ENCODE measurements at regions not wholly inside any gene's neighbourhood (a gene's known extent, or its start where the extent isn't known, plus 50 kb on each side); places are given as distances from the start of the nearest gene placed in this dataset.
A peak's percentile ranks its signal among the peaks of the same experiment; 100 is the strongest.
"Not testable (repeated sequence)": the region's sequence is repeated elsewhere in the genome, so short reads cannot be mapped to it uniquely, and the experiment has no call there.

GRCh38 chr1:181318858-181319235 is 164.5 kb upstream of the CACNA1E start:
- H3K4me1 Mint-ChIP-seq, result peaks cover 22% of the 10 kb centered on the region
- H3K36me3 Mint-ChIP-seq (ENCODE audit: low read depth), result peaks cover 1% of the 10 kb centered on the region
- peaks cover 70% of the 10 kb centered on the region for H3K27me3 Mint-ChIP-seq
- no peak overlapping the region for H3K27ac Mint-ChIP-seq
- no peaks in the 10 kb centered on the region for H3K9me3 Mint-ChIP-seq
- DNase-seq, result no peak
- peak overlapping the region; percentile 62 for H3K4me3 Mint-ChIP-seq
- intact Hi-C loops (cut with micrococcal nuclease), result loop anchor here (5.0 kb wide), 1 partner anchor 78 kb away; no protein-coding TSS in a partner anchor

GRCh38 chr1:181319907-181320306 is 163.4 kb upstream of the CACNA1E start:
- no peak overlapping the region for H3K4me3 Mint-ChIP-seq
- H3K27me3 Mint-ChIP-seq, result peaks cover 63% of the 10 kb centered on the region
- intact Hi-C loops (cut with micrococcal nuclease), result loop anchor here (5.0 kb wide), 1 partner anchor 77 kb away; no protein-coding TSS in a partner anchor
- peaks cover 15% of the 10 kb centered on the region for H3K4me1 Mint-ChIP-seq
- no peak overlapping the region for H3K27ac Mint-ChIP-seq
- peaks cover 1% of the 10 kb centered on the region for H3K36me3 Mint-ChIP-seq (ENCODE audit: low read depth)
- H3K9me3 Mint-ChIP-seq, result no peaks in the 10 kb centered on the region
- DNase-seq, result no peak

DNA sequence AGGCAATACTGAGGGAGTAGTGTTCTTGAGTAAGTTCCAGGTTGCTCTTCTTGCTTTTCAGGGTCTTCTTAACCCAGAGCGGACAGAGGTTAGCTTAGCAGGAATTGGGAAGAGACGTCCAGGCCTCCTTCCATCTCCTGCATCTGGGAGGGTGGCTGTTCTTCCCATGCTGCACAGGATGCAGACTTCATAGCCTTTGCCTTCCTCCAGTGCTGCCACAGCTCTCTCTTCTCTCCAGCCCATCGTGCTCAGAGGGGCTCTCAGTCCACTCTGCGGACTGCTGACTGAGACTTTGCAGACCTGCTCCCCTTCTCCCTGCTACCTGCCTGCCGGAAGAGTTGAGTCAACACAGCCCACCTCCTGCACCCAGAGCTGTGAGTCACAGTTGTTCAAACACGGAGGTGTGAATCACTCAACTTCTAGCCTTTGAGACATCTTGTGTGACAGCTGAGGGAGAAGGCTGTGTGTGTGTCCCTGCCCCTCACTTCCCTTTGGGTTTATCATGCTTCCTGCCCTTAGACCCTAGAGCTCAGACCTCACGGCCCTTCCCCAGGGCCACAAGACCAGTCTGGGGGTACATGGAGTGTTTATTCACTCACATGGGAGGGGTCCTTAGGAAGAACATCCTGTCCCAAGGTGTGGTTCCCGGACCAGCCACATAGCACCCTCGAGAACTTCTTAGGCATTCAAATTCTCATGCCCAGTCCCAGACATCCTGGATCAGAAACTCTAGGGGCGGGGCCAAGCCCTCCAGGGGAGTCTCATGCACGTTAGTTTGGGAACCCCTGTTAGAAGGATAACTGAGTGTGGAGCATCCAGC is 158.3 kb upstream of the CACNA1E start:
- Mint-ChIP-seq H3K27ac (no peak overlapping the region), H3K36me3 (ENCODE audit: low read depth) (no peaks in the 10 kb centered on the region), H3K27me3 (peaks cover 15% of the 10 kb centered on the region), H3K4me1 (peaks cover 5% of the 10 kb centered on the region), H3K4me3 (no peak overlapping the region), H3K9me3 (no peaks in the 10 kb centered on the region)
- intact Hi-C loops (cut with micrococcal nuclease), result no loop called here
- no peak for DNase-seq

DNA sequence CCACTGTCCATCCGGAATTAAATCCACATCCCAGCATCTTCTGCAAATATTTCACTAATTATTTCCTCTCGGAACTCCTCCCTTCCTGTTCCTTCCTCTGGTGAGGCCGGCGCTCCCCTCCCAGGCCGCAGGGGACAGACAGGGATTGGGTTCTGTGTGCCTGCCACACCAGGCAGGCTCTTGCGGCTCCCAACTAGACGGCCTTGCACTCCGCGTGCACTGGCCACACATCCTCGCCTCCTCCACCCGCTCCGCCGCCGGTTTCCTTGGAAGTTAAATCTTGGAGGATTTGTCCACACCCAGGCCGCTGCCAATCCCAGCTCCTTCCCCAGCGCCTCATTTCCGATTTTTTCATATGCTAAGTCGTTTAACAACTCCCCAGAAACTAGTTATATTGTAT is 157.6 kb upstream of the CACNA1E start:
- H3K4me3 Mint-ChIP-seq; DNase-seq; H3K4me1 Mint-ChIP-seq; H3K27ac Mint-ChIP-seq; intact Hi-C loops (cut with micrococcal nuclease); H3K36me3 Mint-ChIP-seq (ENCODE audit: low read depth); H3K9me3 Mint-ChIP-seq: not testable (repeated sequence)
- H3K27me3 Mint-ChIP-seq, result peaks cover 11% of the 10 kb centered on the region

GRCh38 chr1:181326348-181326747 is 157.0 kb upstream of the CACNA1E start:
- Mint-ChIP-seq H3K4me3 (no peak overlapping the region), H3K27me3 (peaks cover 7% of the 10 kb centered on the region), H3K4me1 (peaks cover 5% of the 10 kb centered on the region), H3K9me3 (no peaks in the 10 kb centered on the region), H3K27ac (no peak overlapping the region), H3K36me3 (ENCODE audit: low read depth) (no peaks in the 10 kb centered on the region)
- intact Hi-C loops (cut with micrococcal nuclease), result no loop called here
- no peak for DNase-seq

DNA sequence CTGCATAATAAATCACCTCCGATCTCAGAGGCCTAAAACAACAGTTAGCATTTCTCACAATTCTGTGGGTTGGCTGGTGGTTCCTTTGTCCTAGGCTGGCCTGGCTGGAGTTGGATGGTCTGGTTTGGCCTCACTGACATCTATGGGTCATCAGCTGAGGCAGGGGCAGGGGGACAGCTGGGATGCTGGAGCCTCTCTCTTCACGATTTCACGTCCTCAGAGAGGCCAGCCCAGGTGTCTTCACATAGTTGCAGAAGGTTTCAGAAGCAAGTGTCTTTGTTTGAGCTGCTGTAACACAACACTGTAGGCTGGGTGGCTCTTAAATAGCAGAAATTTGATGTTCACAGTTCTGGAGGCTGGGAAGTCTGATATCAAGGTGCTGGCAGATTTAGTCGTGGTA is 155.5 kb upstream of the CACNA1E start:
- Mint-ChIP-seq H3K36me3 (ENCODE audit: low read depth) (no peaks in the 10 kb centered on the region), H3K27me3 (peaks cover 5% of the 10 kb centered on the region), H3K27ac (no peak overlapping the region), H3K4me3 (no peak overlapping the region), H3K9me3 (no peaks in the 10 kb centered on the region), H3K4me1 (peaks cover 5% of the 10 kb centered on the region)
- DNase-seq, result no peak
- intact Hi-C loops (cut with micrococcal nuclease), result no loop called here

DNA sequence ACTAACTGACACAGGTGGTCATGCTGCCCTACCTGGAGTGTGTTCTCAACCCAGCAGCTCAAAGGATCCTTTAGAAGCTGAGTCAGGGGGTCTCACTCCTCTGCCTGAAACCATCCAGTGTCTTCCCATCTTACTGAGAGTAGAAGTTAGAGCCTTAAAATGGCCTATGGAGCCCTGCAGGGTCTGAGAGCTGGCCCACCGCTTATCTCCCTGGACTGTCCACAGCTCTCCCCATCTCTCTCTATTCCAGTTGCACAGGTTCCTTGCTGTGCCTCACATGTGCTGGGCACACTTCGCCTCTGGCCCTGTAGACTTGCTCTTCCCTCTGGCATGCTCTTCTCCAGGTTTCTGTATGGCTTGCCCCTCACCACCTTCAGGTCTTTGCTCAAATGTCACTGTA is 148.6 kb upstream of the CACNA1E start:
- no peaks in the 10 kb centered on the region for H3K4me1 Mint-ChIP-seq
- no peak for DNase-seq
- intact Hi-C loops (cut with micrococcal nuclease), result no loop called here
- H3K9me3 Mint-ChIP-seq, result peaks cover 3% of the 10 kb centered on the region
- no peaks in the 10 kb centered on the region for H3K36me3 Mint-ChIP-seq (ENCODE audit: low read depth)
- H3K4me3 Mint-ChIP-seq, result no peak overlapping the region
- no peaks in the 10 kb centered on the region for H3K27me3 Mint-ChIP-seq
- no peak overlapping the region for H3K27ac Mint-ChIP-seq

GRCh38 chr1:181335631-181336030 is 147.7 kb upstream of the CACNA1E start:
- H3K27ac Mint-ChIP-seq, result no peak overlapping the region
- no peaks in the 10 kb centered on the region for H3K4me1 Mint-ChIP-seq
- intact Hi-C loops (cut with micrococcal nuclease), result no loop called here
- no peak for DNase-seq
- H3K9me3 Mint-ChIP-seq, result peaks cover 3% of the 10 kb centered on the region
- H3K27me3 Mint-ChIP-seq, result no peaks in the 10 kb centered on the region
- H3K4me3 Mint-ChIP-seq, result no peak overlapping the region
- no peaks in the 10 kb centered on the region for H3K36me3 Mint-ChIP-seq (ENCODE audit: low read depth)

GRCh38 chr1:181341026-181341632 is 142.2 kb upstream of the CACNA1E start:
- Mint-ChIP-seq H3K4me3 (no peak overlapping the region), H3K36me3 (ENCODE audit: low read depth) (no peaks in the 10 kb centered on the region), H3K4me1 (no peaks in the 10 kb centered on the region), H3K27ac (no peak overlapping the region), H3K9me3 (peaks cover 3% of the 10 kb centered on the region), H3K27me3 (peaks cover 3% of the 10 kb centered on the region)
- DNase-seq, result no peak
- intact Hi-C loops (cut with micrococcal nuclease), result no loop called here

DNA sequence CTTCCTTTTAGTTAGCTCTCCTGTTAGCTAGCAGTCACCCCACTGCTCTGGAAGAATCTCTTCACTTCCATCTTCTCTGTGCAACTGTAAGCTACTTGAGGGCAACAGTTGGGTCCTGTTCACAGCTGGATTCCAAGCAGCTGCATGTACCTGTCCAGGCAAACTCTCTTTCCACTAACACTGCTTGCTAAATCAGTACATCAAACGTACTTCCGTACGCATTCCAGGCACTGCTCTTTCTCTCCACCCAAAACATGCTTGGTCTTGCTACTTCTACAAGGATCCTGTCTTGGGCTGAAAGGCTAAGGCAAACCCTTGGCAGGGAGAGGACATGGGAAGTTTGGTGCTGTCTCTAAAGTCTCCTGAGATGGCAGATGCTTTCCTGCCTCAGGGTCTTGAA is 139.2 kb upstream of the CACNA1E start:
- no peak overlapping the region for H3K4me3 Mint-ChIP-seq
- no peak for DNase-seq
- H3K4me1 Mint-ChIP-seq, result no peaks in the 10 kb centered on the region
- H3K27ac Mint-ChIP-seq, result no peak overlapping the region
- intact Hi-C loops (cut with micrococcal nuclease), result no loop called here
- peaks cover 3% of the 10 kb centered on the region for H3K27me3 Mint-ChIP-seq
- no peaks in the 10 kb centered on the region for H3K36me3 Mint-ChIP-seq (ENCODE audit: low read depth)
- no peaks in the 10 kb centered on the region for H3K9me3 Mint-ChIP-seq

- H3K27me3 Mint-ChIP-seq, result peaks cover 3% of the 10 kb centered on the region
- no peak for DNase-seq
- no peaks in the 10 kb centered on the region for H3K4me1 Mint-ChIP-seq
- H3K9me3 Mint-ChIP-seq, result no peaks in the 10 kb centered on the region
- H3K36me3 Mint-ChIP-seq (ENCODE audit: low read depth), result no peaks in the 10 kb centered on the region
- no peak overlapping the region for H3K27ac Mint-ChIP-seq
- intact Hi-C loops (cut with micrococcal nuclease), result no loop called here
- H3K4me3 Mint-ChIP-seq, result no peak overlapping the region
These were observed 138.2 kb upstream of the CACNA1E start for GRCh38 chr1:181345146-181345545.

GRCh38 chr1:181347495-181348390 is 135.6 kb upstream of the CACNA1E start:
- no peaks in the 10 kb centered on the region for H3K27me3 Mint-ChIP-seq
- H3K36me3 Mint-ChIP-seq (ENCODE audit: low read depth), result no peaks in the 10 kb centered on the region
- H3K4me1 Mint-ChIP-seq, result no peaks in the 10 kb centered on the region
- H3K4me3 Mint-ChIP-seq, result no peak overlapping the region
- no peaks in the 10 kb centered on the region for H3K9me3 Mint-ChIP-seq
- DNase-seq, result no peak
- H3K27ac Mint-ChIP-seq, result no peak overlapping the region
- intact Hi-C loops (cut with micrococcal nuclease), result no loop called here

DNA sequence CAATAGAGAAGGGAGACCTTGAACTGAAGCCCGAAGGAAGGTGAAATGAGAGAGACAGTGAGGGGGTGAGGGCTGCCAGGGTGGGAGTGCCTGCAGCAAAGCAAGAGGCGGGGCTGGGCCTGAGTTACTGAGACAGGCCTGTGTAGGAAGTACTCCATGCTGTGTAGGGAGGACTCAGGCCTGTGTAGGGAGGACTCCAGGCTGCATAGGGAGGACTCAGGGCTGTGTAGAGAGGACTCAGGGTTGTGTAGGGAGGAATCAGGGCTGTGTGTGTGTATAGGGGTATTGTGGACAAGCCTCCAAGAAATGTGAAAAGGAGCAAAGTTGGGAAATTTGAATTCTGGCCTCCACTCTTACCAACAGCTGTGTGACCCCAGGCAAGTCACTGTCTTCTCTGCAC is 133.8 kb upstream of the CACNA1E start:
- no peak for DNase-seq
- Mint-ChIP-seq H3K9me3 (no peaks in the 10 kb centered on the region), H3K36me3 (ENCODE audit: low read depth) (no peaks in the 10 kb centered on the region), H3K27me3 (peaks cover 2% of the 10 kb centered on the region), H3K27ac (no peak overlapping the region), H3K4me3 (no peak overlapping the region), H3K4me1 (no peaks in the 10 kb centered on the region)
- intact Hi-C loops (cut with micrococcal nuclease), result no loop called here

DNA sequence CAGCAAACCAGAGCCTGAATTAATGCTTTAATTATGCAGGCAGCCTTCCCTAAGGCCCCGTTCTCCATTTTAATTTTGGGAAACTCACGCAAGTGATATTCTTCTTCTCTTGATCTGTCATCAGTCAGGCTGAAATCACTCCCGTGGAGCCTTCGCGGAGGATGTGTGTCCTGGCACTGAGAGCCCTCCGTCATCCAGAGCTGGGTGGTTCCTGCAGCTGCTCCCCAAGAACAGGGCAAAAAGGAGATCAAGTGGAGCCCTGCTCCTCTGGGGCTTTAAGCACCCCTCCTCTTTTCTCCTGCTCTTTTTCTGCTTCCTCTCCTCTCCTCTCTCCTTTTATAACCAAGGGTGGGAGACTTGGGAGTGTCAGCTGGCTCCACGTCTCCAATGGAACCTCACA is 133.2 kb upstream of the CACNA1E start:
- no peaks in the 10 kb centered on the region for H3K4me1 Mint-ChIP-seq
- intact Hi-C loops (cut with micrococcal nuclease), result no loop called here
- peaks cover 2% of the 10 kb centered on the region for H3K27me3 Mint-ChIP-seq
- H3K4me3 Mint-ChIP-seq, result no peak overlapping the region
- DNase-seq, result no peak
- no peaks in the 10 kb centered on the region for H3K9me3 Mint-ChIP-seq
- no peak overlapping the region for H3K27ac Mint-ChIP-seq
- H3K36me3 Mint-ChIP-seq (ENCODE audit: low read depth), result no peaks in the 10 kb centered on the region

All from activated CD4-positive, alpha-beta T cell treated with anti-CD3 and anti-CD28 coated beads, Interleukin-2, amount 10 ng/mL, durations not matched to agents 24 days and 14 days (primary cell).